ENCODE measurements at regions not wholly inside any gene's neighbourhood (a gene's known extent, or its start where the extent isn't known, plus 50 kb on each side); places are given as distances from the start of the nearest gene placed in this dataset.
"Not testable (repeated sequence)": the region's sequence is repeated elsewhere in the genome, so short reads cannot be mapped to it uniquely, and the experiment has no call there.

- TF ChIP-seq CTCF (IDR thresholded peaks at IDR 0.05; ENCODE audit: extremely low read depth, low read depth, low read length) = no peak
- Histone ChIP-seq H3K9me3 (ENCODE audit: low read depth, low read length) (no peaks in the 10 kb centered on the region), H4K20me1 (ENCODE audit: insufficient read depth, low read length) (no peaks in the 10 kb centered on the region), H2AFZ (ENCODE audit: low read length) (no peak overlapping the region), H3K79me2 (ENCODE audit: insufficient read depth, low read length) (no peaks in the 10 kb centered on the region), H3K36me3 (ENCODE audit: insufficient read depth, low read length) (no peaks in the 10 kb centered on the region), H3K27ac (ENCODE audit: low read depth, low read length) (no peak overlapping the region), H3K4me2 (ENCODE audit: insufficient read depth, low read length) (no peak overlapping the region), H3K4me3 (ENCODE audit: insufficient read depth, low read length) (no peak overlapping the region), H3K27me3 (ENCODE audit: insufficient read depth, low read length) (no peaks in the 10 kb centered on the region), H3K4me1 (ENCODE audit: insufficient read depth, low read length) (no peaks in the 10 kb centered on the region)
- DNase-seq (ENCODE audit: insufficient read length, low spot score, missing footprints) = no peak
Measured at GRCh38 chr4:27966664-27967063, 1106.0 kb downstream of the STIM2 start.

- Histone ChIP-seq H4K20me1 (ENCODE audit: insufficient read depth, low read length) (no peaks in the 10 kb centered on the region), H2AFZ (ENCODE audit: low read length) (no peak overlapping the region), H3K4me2 (ENCODE audit: insufficient read depth, low read length) (no peak overlapping the region), H3K27me3 (ENCODE audit: insufficient read depth, low read length) (no peaks in the 10 kb centered on the region), H3K79me2 (ENCODE audit: insufficient read depth, low read length) (no peaks in the 10 kb centered on the region), H3K9me3 (ENCODE audit: low read depth, low read length) (no peaks in the 10 kb centered on the region), H3K27ac (ENCODE audit: low read depth, low read length) (no peak overlapping the region), H3K4me3 (ENCODE audit: insufficient read depth, low read length) (no peak overlapping the region), H3K36me3 (ENCODE audit: insufficient read depth, low read length) (no peaks in the 10 kb centered on the region), H3K4me1 (ENCODE audit: insufficient read depth, low read length) (no peaks in the 10 kb centered on the region)
- DNase-seq (ENCODE audit: insufficient read length, low spot score, missing footprints) = no peak
- no peak for TF ChIP-seq CTCF (IDR thresholded peaks at IDR 0.05; ENCODE audit: extremely low read depth, low read depth, low read length)
Measured at GRCh38 chr4:27973056-27973455, 1112.4 kb downstream of the STIM2 start.

- no peak for TF ChIP-seq CTCF (IDR thresholded peaks at IDR 0.05; ENCODE audit: extremely low read depth, low read depth, low read length)
- Histone ChIP-seq H4K20me1 (ENCODE audit: insufficient read depth, low read length) (no peaks in the 10 kb centered on the region), H3K79me2 (ENCODE audit: insufficient read depth, low read length) (no peaks in the 10 kb centered on the region), H3K36me3 (ENCODE audit: insufficient read depth, low read length) (no peaks in the 10 kb centered on the region), H3K4me1 (ENCODE audit: insufficient read depth, low read length) (no peaks in the 10 kb centered on the region), H3K9me3 (ENCODE audit: low read depth, low read length) (no peaks in the 10 kb centered on the region), H3K27me3 (ENCODE audit: insufficient read depth, low read length) (no peaks in the 10 kb centered on the region), H3K27ac (ENCODE audit: low read depth, low read length) (no peak overlapping the region), H2AFZ (ENCODE audit: low read length) (no peak overlapping the region), H3K4me2 (ENCODE audit: insufficient read depth, low read length) (no peak overlapping the region), H3K4me3 (ENCODE audit: insufficient read depth, low read length) (no peak overlapping the region)
- no peak for DNase-seq (ENCODE audit: insufficient read length, low spot score, missing footprints)
Measured at GRCh38 chr4:27973700-27974099, 1113.1 kb downstream of the STIM2 start.

GRCh38 chr4:27974339-27974738 lies 1113.7 kb downstream of the STIM2 start:
- no peak overlapping the region for H2AFZ ChIP-seq (ENCODE audit: low read length)
- DNase-seq (ENCODE audit: insufficient read length, low spot score, missing footprints) = no peak
- no peaks in the 10 kb centered on the region for H3K79me2 ChIP-seq (ENCODE audit: insufficient read depth, low read length)
- TF ChIP-seq CTCF (IDR thresholded peaks at IDR 0.05; ENCODE audit: extremely low read depth, low read depth, low read length) = no peak
- no peak overlapping the region for H3K27ac ChIP-seq (ENCODE audit: low read depth, low read length)
- H3K36me3 ChIP-seq (ENCODE audit: insufficient read depth, low read length) = no peaks in the 10 kb centered on the region
- H4K20me1 ChIP-seq (ENCODE audit: insufficient read depth, low read length) = no peaks in the 10 kb centered on the region
- H3K4me1 ChIP-seq (ENCODE audit: insufficient read depth, low read length) = no peaks in the 10 kb centered on the region
- no peak overlapping the region for H3K4me2 ChIP-seq (ENCODE audit: insufficient read depth, low read length)
- H3K27me3 ChIP-seq (ENCODE audit: insufficient read depth, low read length) = no peaks in the 10 kb centered on the region
- no peaks in the 10 kb centered on the region for H3K9me3 ChIP-seq (ENCODE audit: low read depth, low read length)
- H3K4me3 ChIP-seq (ENCODE audit: insufficient read depth, low read length) = no peak overlapping the region

GRCh38 chr4:27974881-27975280 lies 1114.2 kb downstream of the STIM2 start:
- not testable (repeated sequence) for H2AFZ ChIP-seq (ENCODE audit: low read length); H3K79me2 ChIP-seq (ENCODE audit: insufficient read depth, low read length); H4K20me1 ChIP-seq (ENCODE audit: insufficient read depth, low read length); H3K4me1 ChIP-seq (ENCODE audit: insufficient read depth, low read length); H3K4me3 ChIP-seq (ENCODE audit: insufficient read depth, low read length); H3K36me3 ChIP-seq (ENCODE audit: insufficient read depth, low read length); H3K4me2 ChIP-seq (ENCODE audit: insufficient read depth, low read length); H3K27me3 ChIP-seq (ENCODE audit: insufficient read depth, low read length); DNase-seq (ENCODE audit: insufficient read length, low spot score, missing footprints); H3K9me3 ChIP-seq (ENCODE audit: low read depth, low read length); H3K27ac ChIP-seq (ENCODE audit: low read depth, low read length)

- not testable (repeated sequence) for H3K27ac ChIP-seq (ENCODE audit: low read depth, low read length); H3K36me3 ChIP-seq (ENCODE audit: insufficient read depth, low read length); H4K20me1 ChIP-seq (ENCODE audit: insufficient read depth, low read length); H3K27me3 ChIP-seq (ENCODE audit: insufficient read depth, low read length); DNase-seq (ENCODE audit: insufficient read length, low spot score, missing footprints); H3K4me1 ChIP-seq (ENCODE audit: insufficient read depth, low read length); H3K79me2 ChIP-seq (ENCODE audit: insufficient read depth, low read length); H3K4me3 ChIP-seq (ENCODE audit: insufficient read depth, low read length); H3K9me3 ChIP-seq (ENCODE audit: low read depth, low read length); H3K4me2 ChIP-seq (ENCODE audit: insufficient read depth, low read length); H2AFZ ChIP-seq (ENCODE audit: low read length)
Measured at GRCh38 chr4:27978427-27979109, 1117.9 kb downstream of the STIM2 start.
